ENCODE measurements at regions not wholly inside any gene's neighbourhood (a gene's known extent, or its start where the extent isn't known, plus 50 kb on each side); places are given as distances from the start of the nearest gene placed in this dataset.

DNA sequence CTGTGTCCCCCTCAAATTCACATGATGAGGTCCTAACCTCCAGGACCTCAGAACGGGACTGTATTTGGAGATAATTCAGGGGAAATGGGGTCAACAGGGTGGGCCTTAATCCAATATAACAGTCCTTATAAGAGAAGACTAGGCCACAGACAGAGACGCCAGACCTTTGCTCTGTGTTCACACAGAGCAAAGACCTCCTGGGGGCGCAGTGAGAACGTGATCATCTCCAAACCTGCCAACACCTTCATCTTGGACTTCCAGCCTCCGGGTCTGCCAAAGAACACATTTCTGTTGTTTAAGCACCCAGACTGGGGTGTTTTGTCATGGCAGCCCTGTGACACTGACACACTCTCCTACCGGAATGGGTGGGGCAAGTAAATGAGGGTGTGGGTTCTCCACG, 250.2 kb downstream of the MN1 start:
- TF ChIP-seq CTCF (IDR thresholded peaks at IDR 0.05) (no peak), POLR2AphosphoS5 (IDR thresholded peaks at IDR 0.05) (no peak), POLR2A (IDR thresholded peaks at IDR 0.05) (no peak), EP300 (IDR thresholded peaks at IDR 0.05) (no peak)

All from suprapubic skin (tissue), 4 donors.